22Rv1 (cell line): ENCODE measurements at regions not wholly inside any gene's neighbourhood (a gene's known extent, or its start where the extent isn't known, plus 50 kb on each side); places are given as distances from the start of the nearest gene placed in this dataset.
"Not testable (repeated sequence)": the region's sequence is repeated elsewhere in the genome, so short reads cannot be mapped to it uniquely, and the experiment has no call there.

Experiments used
- ZFX ChIP-seq: fragments of 450-650 bp; IDR thresholded peaks from 2 replicates; pipeline ENCODE4 v1.6.1; 2017; ENCODE audit warnings: antibody characterized with exemption, borderline replicate concordance
- TF ChIP-seq, protein P1 (sequence below): fragments of 450-650 bp; IDR thresholded peaks from 2 replicates; pipeline ENCODE4 v1.5.1; 2017; ENCODE audit warnings: mild to moderate bottlenecking

DNA sequence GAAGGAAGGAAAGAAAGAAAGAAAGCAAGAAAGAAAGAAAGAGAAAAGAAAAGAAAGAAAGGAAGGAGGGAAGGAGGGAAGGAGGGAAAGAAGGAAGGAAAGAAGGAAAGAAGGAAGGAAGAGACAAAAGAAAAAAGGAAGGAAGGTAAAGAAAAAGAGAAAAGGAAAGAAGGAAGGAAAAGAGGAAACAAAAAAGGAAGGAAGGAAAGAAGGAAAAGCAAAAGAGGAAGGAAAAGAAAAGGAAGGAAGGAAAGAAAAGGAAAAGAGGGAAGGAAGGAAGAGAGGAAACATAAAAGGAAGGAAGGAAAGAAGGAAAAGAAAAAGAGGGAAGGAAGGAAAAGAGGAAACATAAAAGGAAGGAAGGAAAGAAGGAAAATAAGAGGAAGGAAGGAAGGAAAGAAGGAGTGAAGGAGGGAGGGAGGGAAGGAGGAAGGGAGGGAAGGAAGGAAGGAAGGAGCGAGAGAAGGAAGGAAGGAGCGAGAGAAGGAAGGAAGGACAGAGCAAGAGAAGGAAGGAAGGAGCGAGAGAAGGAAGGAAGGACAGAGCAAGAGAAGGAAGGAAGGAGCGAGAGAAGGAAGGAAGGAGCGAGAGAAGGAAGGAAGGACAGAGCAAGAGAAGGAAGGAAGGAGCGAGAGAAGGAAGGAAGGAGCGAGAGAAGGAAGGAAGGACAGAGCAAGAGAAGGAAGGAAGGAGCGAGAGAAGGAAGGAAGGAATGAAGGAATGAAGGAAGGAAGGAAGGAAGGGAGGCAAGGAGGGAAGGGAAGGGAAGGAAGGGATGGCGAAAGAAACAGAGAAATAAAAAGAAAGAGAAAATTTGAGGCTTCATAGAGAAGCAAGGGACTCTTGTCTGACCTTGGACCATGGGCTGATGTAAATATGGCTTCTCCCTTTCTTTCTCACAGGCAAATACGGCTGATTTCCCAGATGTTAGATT, 266.3 kb downstream of the ASMT start:
- TF ChIP-seq, protein P1, sequence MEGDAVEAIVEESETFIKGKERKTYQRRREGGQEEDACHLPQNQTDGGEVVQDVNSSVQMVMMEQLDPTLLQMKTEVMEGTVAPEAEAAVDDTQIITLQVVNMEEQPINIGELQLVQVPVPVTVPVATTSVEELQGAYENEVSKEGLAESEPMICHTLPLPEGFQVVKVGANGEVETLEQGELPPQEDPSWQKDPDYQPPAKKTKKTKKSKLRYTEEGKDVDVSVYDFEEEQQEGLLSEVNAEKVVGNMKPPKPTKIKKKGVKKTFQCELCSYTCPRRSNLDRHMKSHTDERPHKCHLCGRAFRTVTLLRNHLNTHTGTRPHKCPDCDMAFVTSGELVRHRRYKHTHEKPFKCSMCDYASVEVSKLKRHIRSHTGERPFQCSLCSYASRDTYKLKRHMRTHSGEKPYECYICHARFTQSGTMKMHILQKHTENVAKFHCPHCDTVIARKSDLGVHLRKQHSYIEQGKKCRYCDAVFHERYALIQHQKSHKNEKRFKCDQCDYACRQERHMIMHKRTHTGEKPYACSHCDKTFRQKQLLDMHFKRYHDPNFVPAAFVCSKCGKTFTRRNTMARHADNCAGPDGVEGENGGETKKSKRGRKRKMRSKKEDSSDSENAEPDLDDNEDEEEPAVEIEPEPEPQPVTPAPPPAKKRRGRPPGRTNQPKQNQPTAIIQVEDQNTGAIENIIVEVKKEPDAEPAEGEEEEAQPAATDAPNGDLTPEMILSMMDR = not testable (repeated sequence)
- TF ChIP-seq ZFX = not testable (repeated sequence)
